ENCODE measurements at regions not wholly inside any gene's neighbourhood (a gene's known extent, or its start where the extent isn't known, plus 50 kb on each side); places are given as distances from the start of the nearest gene placed in this dataset.

DNA sequence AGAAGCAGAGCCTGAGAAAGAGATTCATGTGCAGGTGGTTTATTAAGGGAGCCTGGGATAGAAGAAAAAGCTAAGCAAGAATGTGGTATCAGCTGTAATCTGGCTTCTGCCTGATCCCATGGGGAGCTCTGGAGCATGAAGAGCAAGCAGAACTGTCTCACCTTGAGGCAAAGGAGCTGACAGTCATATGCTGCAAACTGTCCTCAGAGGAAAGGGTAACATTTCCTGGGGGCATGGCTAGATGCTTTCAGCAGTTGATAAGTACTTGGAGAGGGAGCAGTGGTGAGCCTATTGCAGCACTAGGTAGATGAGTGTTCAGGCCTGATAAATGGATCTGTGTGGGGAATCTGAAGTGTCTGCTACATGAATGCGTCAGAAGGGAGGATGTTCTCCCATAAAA is 621.5 kb upstream of the BTBD3 start:
- DNase-seq (ENCODE audit: low read depth) = no peak
- TF ChIP-seq, protein P1, sequence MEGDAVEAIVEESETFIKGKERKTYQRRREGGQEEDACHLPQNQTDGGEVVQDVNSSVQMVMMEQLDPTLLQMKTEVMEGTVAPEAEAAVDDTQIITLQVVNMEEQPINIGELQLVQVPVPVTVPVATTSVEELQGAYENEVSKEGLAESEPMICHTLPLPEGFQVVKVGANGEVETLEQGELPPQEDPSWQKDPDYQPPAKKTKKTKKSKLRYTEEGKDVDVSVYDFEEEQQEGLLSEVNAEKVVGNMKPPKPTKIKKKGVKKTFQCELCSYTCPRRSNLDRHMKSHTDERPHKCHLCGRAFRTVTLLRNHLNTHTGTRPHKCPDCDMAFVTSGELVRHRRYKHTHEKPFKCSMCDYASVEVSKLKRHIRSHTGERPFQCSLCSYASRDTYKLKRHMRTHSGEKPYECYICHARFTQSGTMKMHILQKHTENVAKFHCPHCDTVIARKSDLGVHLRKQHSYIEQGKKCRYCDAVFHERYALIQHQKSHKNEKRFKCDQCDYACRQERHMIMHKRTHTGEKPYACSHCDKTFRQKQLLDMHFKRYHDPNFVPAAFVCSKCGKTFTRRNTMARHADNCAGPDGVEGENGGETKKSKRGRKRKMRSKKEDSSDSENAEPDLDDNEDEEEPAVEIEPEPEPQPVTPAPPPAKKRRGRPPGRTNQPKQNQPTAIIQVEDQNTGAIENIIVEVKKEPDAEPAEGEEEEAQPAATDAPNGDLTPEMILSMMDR (IDR thresholded peaks at IDR 0.05; ENCODE audit: low read depth, low read length, missing control alignments) = no peak
- in situ Hi-C loops (cut with HindIII; ENCODE audit: low sequenced_read_pairs) = no loop called here
- H3K4me3 ChIP-seq (ENCODE audit: low read depth, low read length) = no peak overlapping the region

DNA sequence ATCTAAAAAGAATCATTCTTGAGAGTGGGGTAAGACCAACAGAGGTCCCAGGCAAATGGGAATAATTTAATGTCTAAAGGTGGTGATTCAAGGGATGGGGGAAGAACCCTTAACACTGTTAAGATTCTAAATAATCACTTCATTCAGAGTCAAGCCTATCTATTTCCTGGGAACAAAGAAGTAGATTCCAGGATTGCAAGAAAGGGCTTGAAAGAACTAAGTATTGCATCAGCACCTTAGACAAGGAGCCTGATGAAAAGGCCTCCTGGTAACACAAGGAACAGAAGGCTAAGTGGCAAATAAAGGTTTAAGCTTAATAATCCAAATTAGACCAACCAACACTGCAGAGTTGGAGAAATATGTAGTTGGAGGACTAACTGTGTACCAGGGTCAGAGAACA is 620.7 kb upstream of the BTBD3 start:
- no peak for DNase-seq (ENCODE audit: low read depth)
- in situ Hi-C loops (cut with HindIII; ENCODE audit: low sequenced_read_pairs) = no loop called here
- H3K4me3 ChIP-seq (ENCODE audit: low read depth, low read length) = no peak overlapping the region
- TF ChIP-seq, protein P1 (IDR thresholded peaks at IDR 0.05; ENCODE audit: low read depth, low read length, missing control alignments) = no peak

DNA sequence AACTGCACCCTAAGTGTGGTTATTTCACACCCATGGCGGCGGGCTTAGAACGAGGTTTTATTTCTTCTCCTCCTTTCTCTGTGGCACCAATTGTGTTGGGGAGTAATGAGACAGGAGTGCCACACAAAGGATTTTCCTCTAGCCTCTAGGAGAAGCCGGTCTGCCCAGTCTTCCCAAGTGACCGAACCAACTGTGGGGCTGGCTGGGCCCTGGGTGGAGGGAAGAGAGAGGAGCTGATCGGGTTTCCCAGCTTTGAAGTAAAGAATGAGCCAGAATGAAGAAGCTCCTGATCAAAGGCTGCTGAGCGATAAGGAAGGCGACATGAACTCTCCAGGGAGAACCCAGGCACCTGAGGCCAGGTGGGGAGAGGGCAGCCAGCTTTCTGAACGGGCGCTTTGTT is 616.0 kb upstream of the BTBD3 start:
- no peak for DNase-seq (ENCODE audit: low read depth)
- in situ Hi-C loops (cut with HindIII; ENCODE audit: low sequenced_read_pairs) = no loop called here
- no peak overlapping the region for H3K4me3 ChIP-seq (ENCODE audit: low read depth, low read length)
- TF ChIP-seq, protein P1 (IDR thresholded peaks at IDR 0.05; ENCODE audit: low read depth, low read length, missing control alignments) = no peak

DNA sequence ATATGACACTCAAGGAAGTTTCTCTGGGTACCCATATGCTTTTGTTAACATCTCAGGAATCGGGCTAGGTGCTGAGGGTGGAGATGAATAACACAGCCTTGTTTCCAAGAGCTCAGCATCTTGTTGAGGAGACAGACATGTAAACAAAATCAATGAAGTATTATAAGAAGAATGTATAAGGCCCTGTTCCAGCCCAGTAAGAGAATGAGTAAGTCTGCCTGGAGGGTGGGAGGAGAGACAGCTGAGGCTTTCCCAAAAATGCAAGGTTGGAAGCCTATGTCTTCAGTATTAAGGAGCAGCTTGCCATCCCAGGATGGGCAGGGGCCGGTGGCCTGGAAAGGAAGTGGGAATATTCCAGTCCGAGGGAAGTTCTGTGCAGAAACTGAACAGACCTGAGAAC is 615.3 kb upstream of the BTBD3 start:
- DNase-seq (ENCODE audit: low read depth) = no peak
- in situ Hi-C loops (cut with HindIII; ENCODE audit: low sequenced_read_pairs) = no loop called here
- no peak overlapping the region for H3K4me3 ChIP-seq (ENCODE audit: low read depth, low read length)
- TF ChIP-seq, protein P1 (IDR thresholded peaks at IDR 0.05; ENCODE audit: low read depth, low read length, missing control alignments) = no peak

DNA sequence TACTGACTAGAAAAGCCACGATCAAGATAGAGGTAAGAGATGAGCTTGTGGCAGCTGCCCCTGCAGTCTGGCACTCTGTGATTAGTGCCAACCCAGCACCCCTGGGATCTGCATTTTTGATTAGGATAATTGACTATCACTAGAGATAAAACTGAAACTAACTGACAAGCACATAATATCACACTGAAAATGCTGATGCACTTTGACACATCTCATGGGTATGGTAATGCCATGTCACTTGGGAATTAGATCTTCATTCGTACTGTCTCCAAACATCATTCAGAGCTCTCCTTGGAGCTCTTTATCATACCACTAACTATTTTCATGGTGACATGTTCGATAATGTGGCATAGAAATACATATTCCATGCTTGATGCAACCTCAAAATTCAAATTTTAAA is 612.9 kb upstream of the BTBD3 start:
- TF ChIP-seq, protein P1 (IDR thresholded peaks at IDR 0.05; ENCODE audit: low read depth, low read length, missing control alignments) = no peak
- H3K4me3 ChIP-seq (ENCODE audit: low read depth, low read length) = no peak overlapping the region
- in situ Hi-C loops (cut with HindIII; ENCODE audit: low sequenced_read_pairs) = no loop called here
- DNase-seq (ENCODE audit: low read depth) = no peak

DNA sequence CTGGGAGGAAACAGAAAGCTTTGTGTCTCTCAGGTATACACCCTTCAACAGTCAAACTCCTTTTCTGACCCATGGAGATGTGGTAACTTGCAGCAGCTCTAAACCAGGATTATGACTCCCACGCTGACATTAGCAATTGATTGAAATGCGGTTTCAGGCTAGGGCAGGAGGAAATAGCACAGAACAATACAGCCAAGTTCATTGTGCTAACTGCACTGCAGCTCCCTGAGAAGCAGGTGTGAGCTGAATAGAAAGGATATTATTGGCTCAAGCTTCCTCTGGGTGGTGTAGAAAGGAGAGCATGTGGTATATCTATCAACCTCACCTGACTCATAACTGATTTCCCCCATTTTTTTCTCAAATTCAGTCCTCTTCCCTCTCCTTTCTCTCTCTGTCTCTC is 612.3 kb upstream of the BTBD3 start:
- in situ Hi-C loops (cut with HindIII; ENCODE audit: low sequenced_read_pairs) = no loop called here
- no peak for DNase-seq (ENCODE audit: low read depth)

More for the DNA sequence above, 612.3 kb upstream of the BTBD3 start:
- no peak overlapping the region for H3K4me3 ChIP-seq (ENCODE audit: low read depth, low read length)
- TF ChIP-seq, protein P1 (IDR thresholded peaks at IDR 0.05; ENCODE audit: low read depth, low read length, missing control alignments) = no peak

All from astrocyte of the cerebellum (primary cell).